Upper lobe of right lung (tissue), 1 donor: ENCODE measurements at regions not wholly inside any gene's neighbourhood (a gene's known extent, or its start where the extent isn't known, plus 50 kb on each side); places are given as distances from the start of the nearest gene placed in this dataset.
A peak's percentile ranks its signal among the peaks of the same experiment; 100 is the strongest.

Experiments used
- ATAC-seq: fragments of 200-7000 bp; cut with Tn5 transposase; one replicate; pipeline ENCODE4 v1.9.1; 2020; ENCODE audit warnings: mild to moderate bottlenecking, moderate library complexity
- DNase-seq: peaks from one replicate; pipeline ENCODE4 v3.0.0-alpha.2; 2020
- H3K27ac ChIP-seq: fragments of 200-600 bp; one replicate; pipeline ENCODE4 v1.8.0; 2022
- H3K27me3 ChIP-seq: fragments of 200-600 bp; one replicate; pipeline ENCODE4 v1.8.0; 2022; ENCODE audit warnings: mild to moderate bottlenecking
- H3K36me3 ChIP-seq: fragments of 200-600 bp; one replicate; pipeline ENCODE4 v1.8.0; 2022
- H3K4me1 ChIP-seq: fragments of 200-600 bp; one replicate; pipeline ENCODE4 v1.8.0; 2022
- H3K4me3 ChIP-seq: fragments of 200-600 bp; one replicate; pipeline ENCODE4 v1.8.0; 2022; ENCODE audit warnings: mild to moderate bottlenecking
- H3K9me3 ChIP-seq: fragments of 200-600 bp; one replicate; pipeline ENCODE4 v1.8.0; 2022
- CTCF ChIP-seq: fragments of 200-600 bp; IDR thresholded peaks from one replicate; pipeline ENCODE4 v1.8.0; 2022; ENCODE audit warnings: antibody characterized with exemption
- intact Hi-C: fragments of 100-400 bp; cut with DNase I; formaldehyde crosslinking; loops from one replicate; pipeline ENCODE4 v1.11.0; 2022
- donor health status: DM: no; HTN: yes; CAD: no; lungs with severe emphysema.

GRCh38 chr13:111922086-111922485 lies 144.9 kb upstream of the SOX1 start:
- peak; percentile 18 for DNase-seq
- H3K9me3 ChIP-seq = no peaks in the 10 kb centered on the region
- peaks cover 13% of the 10 kb centered on the region for H3K27me3 ChIP-seq
- H3K36me3 ChIP-seq = no peaks in the 10 kb centered on the region
- no peak overlapping the region for H3K4me3 ChIP-seq
- no peak for TF ChIP-seq CTCF
- intact Hi-C loops = no loop called here
- H3K27ac ChIP-seq = no peak overlapping the region
- no peak for ATAC-seq
- no peaks in the 10 kb centered on the region for H3K4me1 ChIP-seq

- TF ChIP-seq CTCF = no peak
- Histone ChIP-seq H3K27ac (no peak overlapping the region), H3K27me3 (peaks cover 13% of the 10 kb centered on the region), H3K36me3 (no peaks in the 10 kb centered on the region), H3K4me3 (no peak overlapping the region), H3K9me3 (no peaks in the 10 kb centered on the region), H3K4me1 (no peaks in the 10 kb centered on the region)
- DNase-seq (no peak), ATAC-seq (no peak)
- intact Hi-C loops = no loop called here
Measured at GRCh38 chr13:111923439-111923838, 143.5 kb upstream of the SOX1 start.

- DNase-seq (no peak), ATAC-seq (no peak)
- peaks cover 13% of the 10 kb centered on the region for H3K27me3 ChIP-seq
- no peaks in the 10 kb centered on the region for H3K4me1 ChIP-seq
- H3K4me3 ChIP-seq = no peak overlapping the region
- no peak overlapping the region for H3K27ac ChIP-seq
- TF ChIP-seq CTCF = no peak
- intact Hi-C loops = no loop called here
- no peaks in the 10 kb centered on the region for H3K9me3 ChIP-seq
- no peaks in the 10 kb centered on the region for H3K36me3 ChIP-seq
Measured at GRCh38 chr13:111923991-111924677, 142.8 kb upstream of the SOX1 start.

- TF ChIP-seq CTCF = no peak
- Histone ChIP-seq H3K4me3 (no peak overlapping the region), H3K9me3 (no peaks in the 10 kb centered on the region), H3K36me3 (no peaks in the 10 kb centered on the region), H3K4me1 (no peaks in the 10 kb centered on the region), H3K27me3 (peaks cover 7% of the 10 kb centered on the region), H3K27ac (no peak overlapping the region)
- DNase-seq = no peak
- ATAC-seq = no peak
- intact Hi-C loops = no loop called here
Measured at GRCh38 chr13:111924678-111925075, 142.3 kb upstream of the SOX1 start.

GRCh38 chr13:111925146-111925875 lies 141.6 kb upstream of the SOX1 start:
- DNase-seq (peak; percentile 37), ATAC-seq (no peak)
- Histone ChIP-seq H3K4me3 (no peak overlapping the region), H3K9me3 (no peaks in the 10 kb centered on the region), H3K4me1 (no peaks in the 10 kb centered on the region), H3K27ac (no peak overlapping the region), H3K27me3 (peaks cover under 1% of the 10 kb centered on the region), H3K36me3 (no peaks in the 10 kb centered on the region)
- intact Hi-C loops = no loop called here
- TF ChIP-seq CTCF = no peak
